H9 (cell line): ENCODE measurements at regions not wholly inside any gene's neighbourhood (a gene's known extent, or its start where the extent isn't known, plus 50 kb on each side); places are given as distances from the start of the nearest gene placed in this dataset.

Experiments
- DNase-seq: peaks from one replicate; pipeline ENCODE4 v3.0.0-alpha.2; 2017
- H2AFZ ChIP-seq: one replicate; pipeline ENCODE4 v1.6.1; 2013; ENCODE audit warnings: mild to moderate bottlenecking, low read length, control low read depth, moderate library complexity
- H2AK5ac ChIP-seq: 2 replicates; pipeline ENCODE4 v1.6.1; 2013; ENCODE audit warnings: low read length, control low read depth, mixed read lengths; ENCODE audit not compliant: insufficient read length
- H2BK120ac ChIP-seq: one replicate; pipeline ENCODE4 v1.6.1; 2013; ENCODE audit warnings: low read depth, mild to moderate bottlenecking, low read length, control low read depth, inconsistent platforms; ENCODE audit not compliant: poor library complexity, severe bottlenecking
- H2BK12ac ChIP-seq: 2 replicates; pipeline ENCODE4 v1.6.1; 2013; ENCODE audit warnings: low read length, control low read depth, mixed read lengths, low read depth; ENCODE audit not compliant: insufficient read length
- H2BK15ac ChIP-seq: 2 replicates; pipeline ENCODE4 v1.6.1; 2013; ENCODE audit warnings: low read depth, low read length, control low read depth
- H2BK20ac ChIP-seq: one replicate; pipeline ENCODE4 v1.6.1; 2013; ENCODE audit warnings: low read depth, mild to moderate bottlenecking, low read length, control low read depth, inconsistent platforms; ENCODE audit not compliant: poor library complexity, severe bottlenecking
- H2BK5ac ChIP-seq: 2 replicates; pipeline ENCODE4 v1.6.1; 2013; ENCODE audit warnings: low read length, control low read depth, mixed read lengths; ENCODE audit not compliant: insufficient read length
- H3K14ac ChIP-seq: 2 replicates; pipeline ENCODE4 v1.6.1; 2013; ENCODE audit warnings: low read length, control low read depth; ENCODE audit not compliant: insufficient read depth
- H3K18ac ChIP-seq: 2 replicates; pipeline ENCODE4 v1.6.1; 2013; ENCODE audit warnings: low read depth, mild to moderate bottlenecking, mixed read lengths, low read length, control low read depth; ENCODE audit not compliant: insufficient read length
- H3K23ac ChIP-seq: 2 replicates; pipeline ENCODE4 v1.6.1; 2013; ENCODE audit warnings: low read length, control low read depth, mixed read lengths, low read depth; ENCODE audit not compliant: insufficient read length
- H3K23me2 ChIP-seq: 2 replicates; pipeline ENCODE4 v1.6.1; 2013; ENCODE audit warnings: low read depth, mild to moderate bottlenecking, mixed read lengths, low read length, control low read depth; ENCODE audit not compliant: insufficient read length, poor library complexity, severe bottlenecking
- H3K27ac ChIP-seq: 2 replicates; pipeline ENCODE4 v1.5.1; 2013; ENCODE audit warnings: low read length, control low read depth, mixed read lengths, low read depth; ENCODE audit not compliant: insufficient read length
- H3K27me3 ChIP-seq: 2 replicates; pipeline ENCODE4 v1.6.1; 2013; ENCODE audit warnings: low read length, control low read depth, inconsistent platforms; ENCODE audit not compliant: insufficient read depth
- H3K4ac ChIP-seq: 2 replicates; pipeline ENCODE4 v1.6.1; 2013; ENCODE audit warnings: low read depth, mild to moderate bottlenecking, control low read depth, inconsistent platforms, low read length, moderate library complexity
- H3K4me1 ChIP-seq: 2 replicates; pipeline ENCODE4 v1.6.1; 2013; ENCODE audit warnings: low read length, control low read depth, inconsistent platforms; ENCODE audit not compliant: insufficient read depth
- H3K4me2 ChIP-seq: 2 replicates; pipeline ENCODE4 v1.6.1; 2013; ENCODE audit warnings: low read length, control low read depth, mixed read lengths; ENCODE audit not compliant: insufficient read length, insufficient read depth
- H3K56ac ChIP-seq: 2 replicates; pipeline ENCODE4 v1.6.1; 2013; ENCODE audit warnings: low read depth, mild to moderate bottlenecking, mixed read lengths, low read length, control low read depth; ENCODE audit not compliant: insufficient read length
- H3K79me1 ChIP-seq: 2 replicates; pipeline ENCODE4 v1.6.1; 2013; ENCODE audit warnings: low read depth, mild to moderate bottlenecking, moderate library complexity, low read length, control low read depth, inconsistent platforms; ENCODE audit not compliant: insufficient read depth, poor library complexity, severe bottlenecking
- H3K79me2 ChIP-seq: 2 replicates; pipeline ENCODE4 v1.6.1; 2013; ENCODE audit warnings: low read length, control low read depth, inconsistent platforms; ENCODE audit not compliant: insufficient read depth
- H3K9ac ChIP-seq: 2 replicates; pipeline ENCODE4 v1.6.1; 2013; ENCODE audit warnings: low read length, control low read depth, mixed read lengths; ENCODE audit not compliant: insufficient read length; ENCODE audit errors: extremely low read depth
- H3K9me3 ChIP-seq: one replicate; pipeline ENCODE4 v1.6.1; 2013; ENCODE audit warnings: low read depth, low read length, inconsistent platforms; ENCODE audit not compliant: control insufficient read depth
- H3T11ph ChIP-seq: one replicate; pipeline ENCODE4 v1.6.1; 2013; ENCODE audit warnings: mild to moderate bottlenecking, low read length, control low read depth, inconsistent platforms
- H4K20me1 ChIP-seq: one replicate; pipeline ENCODE4 v1.6.1; 2013; ENCODE audit not compliant: control insufficient read depth, insufficient read length, insufficient read depth
- H4K5ac ChIP-seq: 2 replicates; pipeline ENCODE4 v1.6.1; 2013; ENCODE audit warnings: low read depth, mild to moderate bottlenecking, mixed read lengths, low read length, control low read depth; ENCODE audit not compliant: insufficient read length
- H4K8ac ChIP-seq: replicated peaks from 2 replicates; pipeline ENCODE4 v1.6.1; 2013; ENCODE audit warnings: low read length, control low read depth, mixed read lengths, low read depth; ENCODE audit not compliant: insufficient read length
- H4K91ac ChIP-seq: 2 replicates; pipeline ENCODE4 v1.6.1; 2013; ENCODE audit warnings: low read depth, mild to moderate bottlenecking, moderate library complexity, mixed read lengths, low read length, control low read depth; ENCODE audit not compliant: insufficient read length
- H3K27ac Mint-ChIP-seq, 3 experiments: 2 replicates in 2 of 3; 3 replicates in 1 of 3; pipeline ENCODE4 v1.8.0; 2020 to 2021; ENCODE audit warnings: mixed read lengths in 3 of 3, mild to moderate bottlenecking in 1 of 3, moderate library complexity in 1 of 3
- H3K27me3 Mint-ChIP-seq: 2 replicates; pipeline ENCODE4 v1.8.0; 2021; ENCODE audit warnings: low read depth, mild to moderate bottlenecking, moderate library complexity, mixed read lengths
- H3K36me3 Mint-ChIP-seq, 3 experiments: 2 replicates in 2 of 3; 3 replicates in 1 of 3; pipeline ENCODE4 v1.8.0; 2020 to 2021; ENCODE audit warnings: low read depth in 3 of 3, mixed read lengths in 3 of 3; ENCODE audit not compliant: insufficient read depth in 1 of 3
- H3K4me1 Mint-ChIP-seq, 2 experiments: 2 replicates each; pipeline ENCODE4 v1.8.0; 2020; ENCODE audit warnings: mixed read lengths in 2 of 2
- H3K4me3 Mint-ChIP-seq, 2 experiments: 2 replicates in 1 of 2; 3 replicates in 1 of 2; pipeline ENCODE4 v1.8.0; 2020 to 2021; ENCODE audit warnings: mild to moderate bottlenecking in 2 of 2, mixed read lengths in 2 of 2, moderate library complexity in 1 of 2
- H3K9me3 Mint-ChIP-seq, 2 experiments: 2 replicates in 1 of 2; 3 replicates in 1 of 2; pipeline ENCODE4 v1.8.0; 2020; ENCODE audit warnings: mild to moderate bottlenecking in 2 of 2, mixed read lengths in 2 of 2, moderate library complexity in 1 of 2
- CTCF ChIP-seq: fragments of 200-600 bp; sonication (generic); conservative IDR thresholded peaks from 3 replicates; pipeline ENCODE4 v1.8.0; 2021; ENCODE audit warnings: antibody characterized with exemption, mild to moderate bottlenecking
- WGBS: extraction: QIAGEN DNeasy Blood & Tissue Kit; methylation state at CpG from one replicate; pipeline ENCODE4 v1.1.7; 2013; ENCODE audit warnings: missing lambda C conversion rate, low lambda C conversion rate, mixed read lengths; ENCODE audit not compliant: insufficient read length; ENCODE audit errors: extremely low coverage; 5-methylcytosine and 5-hydroxymethylcytosine counted together

GRCh38 chr3:182460303-182460702, 333.0 kb upstream of the ATP11B start:
- H4K5ac ChIP-seq = no peak overlapping the region
- no peak overlapping the region for H3K4ac ChIP-seq
- H3K4me2 ChIP-seq = no peak overlapping the region
- H3K14ac ChIP-seq = no peak overlapping the region
- no peak for TF ChIP-seq CTCF
- no CpG with 5 or more reads among the region's 4 CpGs for WGBS
- no peak overlapping the region for H3T11ph ChIP-seq
- no peak overlapping the region for H2BK5ac ChIP-seq
- H2BK20ac ChIP-seq = no peak overlapping the region
- no peaks in the 10 kb centered on the region for H3K9me3 ChIP-seq
- no peak overlapping the region for H3K56ac ChIP-seq
- DNase-seq = no peak
- H4K20me1 ChIP-seq = no peaks in the 10 kb centered on the region
- Mint-ChIP-seq H3K36me3 (peaks cover 0 to 2% (median 0%) of the 10 kb centered on the region in 3 experiments; a peak in 3 of 7 replicates), H3K4me3 (no peak overlapping the region), H3K27me3 (no peaks in the 10 kb centered on the region), H3K4me1 (peaks cover 5 to 7% of the 10 kb centered on the region in 2 experiments), H3K9me3 (peaks cover 4 to 7% of the 10 kb centered on the region in 2 experiments; a peak in 4 of 5 replicates), H3K27ac (no peak overlapping the region)
- H3K79me2 ChIP-seq = no peaks in the 10 kb centered on the region
- no peaks in the 10 kb centered on the region for H3K23me2 ChIP-seq
- H3K18ac ChIP-seq = no peak overlapping the region
- H4K91ac ChIP-seq = no peak overlapping the region
- H3K27me3 ChIP-seq = no peaks in the 10 kb centered on the region
- no peak overlapping the region for H2BK120ac ChIP-seq
- no peak overlapping the region for H2BK15ac ChIP-seq
- no peak overlapping the region for H2AK5ac ChIP-seq
- H3K23ac ChIP-seq = no peak overlapping the region
- H3K79me1 ChIP-seq = no peaks in the 10 kb centered on the region
- H3K4me1 ChIP-seq = no peaks in the 10 kb centered on the region
- H4K8ac ChIP-seq = no peak overlapping the region
- no peak overlapping the region for H2AFZ ChIP-seq
- H2BK12ac ChIP-seq = no peak overlapping the region
- H3K9ac ChIP-seq = no peak overlapping the region
- H3K27ac ChIP-seq = no peak overlapping the region
